Stimulated activated CD4-positive, alpha-beta T cell treated with anti-CD3 and anti-CD28 coated beads, TNF-alpha, amount 100 ng/mL, for 4 hours (primary cell): ENCODE measurements at regions not wholly inside any gene's neighbourhood (a gene's known extent, or its start where the extent isn't known, plus 50 kb on each side); places are given as distances from the start of the nearest gene placed in this dataset.
"Not testable (repeated sequence)": the region's sequence is repeated elsewhere in the genome, so short reads cannot be mapped to it uniquely, and the experiment has no call there.

ENCODE experiments used
- DNase-seq, 3 experiments: peaks; one replicate each; pipeline ENCODE4 v3.0.0-alpha.2; 2020; ENCODE audit warnings: low read depth in 3 of 3

DNA sequence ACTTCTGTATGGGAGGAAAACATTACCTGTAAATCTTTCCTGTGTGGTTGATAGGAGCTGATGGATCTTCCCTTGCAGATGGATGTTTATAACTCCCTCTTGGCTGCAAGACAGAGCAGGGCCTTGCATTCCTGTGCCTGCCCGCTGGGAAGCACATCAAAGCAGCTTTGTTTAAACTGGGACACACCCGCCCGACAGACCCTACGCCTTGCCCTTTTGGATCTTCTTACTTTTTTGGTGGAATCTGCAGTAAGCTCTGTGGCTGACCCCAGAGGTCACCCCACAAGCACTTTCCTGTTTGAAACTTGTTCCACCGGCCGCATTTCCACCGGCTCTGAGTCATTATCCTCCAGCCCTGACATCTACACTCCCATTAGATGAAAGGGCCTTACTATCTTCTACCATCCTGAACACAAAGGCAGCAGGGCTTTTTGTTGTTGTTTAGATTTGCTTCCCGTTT is 244.1 kb upstream of the STT3B start:
- no peak for DNase-seq

DNA sequence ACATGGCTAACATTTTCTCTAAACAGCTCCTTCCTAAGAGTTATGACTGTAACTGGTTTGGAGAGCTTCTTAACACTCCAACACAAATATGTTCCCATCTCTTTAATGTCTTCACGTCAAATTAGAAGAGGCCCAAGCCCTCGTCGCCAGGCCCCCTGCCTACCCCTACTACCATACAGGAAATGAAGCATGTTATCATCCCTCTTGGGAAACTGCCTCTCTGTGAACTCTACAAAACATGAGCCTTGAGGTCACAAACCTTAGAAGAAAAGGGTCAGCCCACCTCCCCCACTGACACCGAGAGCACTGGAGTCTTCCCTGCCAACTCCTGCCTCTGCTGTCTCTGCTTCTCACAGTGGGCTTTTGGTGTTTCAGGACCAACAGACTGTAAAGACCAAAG is 243.1 kb upstream of the STT3B start:
- DNase-seq, result no peak

GRCh38 chr3:31290046-31290445 is 242.7 kb upstream of the STT3B start:
- DNase-seq, result no peak

DNA sequence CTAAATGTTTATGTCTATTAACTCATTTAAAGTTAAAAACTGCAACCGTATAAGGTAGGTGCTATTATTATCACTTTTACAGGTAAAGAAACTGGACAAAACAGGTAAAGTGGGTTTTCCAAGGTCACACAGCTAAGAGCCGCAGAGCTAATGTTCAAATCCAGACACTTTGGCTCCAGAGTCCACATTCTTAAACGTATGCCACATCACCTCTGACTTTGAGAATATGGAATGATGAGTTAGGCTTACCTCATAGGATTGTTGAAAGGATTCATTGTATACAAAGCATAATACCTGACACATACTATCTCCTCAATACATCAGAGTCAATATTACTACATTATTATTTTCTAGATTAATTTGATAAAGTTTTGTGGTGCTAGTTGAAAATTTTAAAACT is 240.9 kb upstream of the STT3B start:
- DNase-seq, result no peak

DNA sequence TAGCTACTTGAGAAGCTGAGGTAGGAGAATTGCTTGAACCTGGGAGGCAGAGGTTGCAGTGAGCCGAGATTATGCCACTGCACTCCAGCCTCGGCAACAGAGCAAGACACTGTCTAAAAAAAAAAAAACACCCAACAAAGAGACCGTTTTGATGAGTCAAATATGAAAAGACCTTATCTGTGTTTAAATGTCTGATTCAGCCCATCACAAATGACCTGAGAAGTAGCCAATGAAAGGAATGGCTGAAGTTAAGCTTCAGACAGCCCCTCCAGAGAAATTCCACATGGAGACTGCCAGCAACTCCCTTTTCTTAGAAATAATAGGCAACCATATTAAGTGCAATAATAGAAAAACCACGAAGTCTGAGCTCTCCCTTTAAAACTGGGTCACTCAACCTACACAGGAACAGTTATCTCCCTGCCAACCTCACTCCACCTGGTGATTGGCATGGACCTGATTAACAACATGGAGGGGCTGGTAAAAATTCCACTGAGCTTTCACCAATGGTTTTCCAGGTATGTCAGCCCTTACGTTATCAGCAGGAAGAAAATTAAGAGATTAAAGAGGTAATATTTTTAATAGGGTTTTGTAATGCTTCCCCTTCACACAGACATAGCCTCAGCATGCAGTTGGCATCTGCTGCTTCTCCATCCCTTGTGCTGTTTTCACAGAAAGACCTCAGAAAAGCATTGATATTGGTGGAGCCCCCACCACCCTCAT is 238.1 kb upstream of the STT3B start:
- DNase-seq, result no peak

DNA sequence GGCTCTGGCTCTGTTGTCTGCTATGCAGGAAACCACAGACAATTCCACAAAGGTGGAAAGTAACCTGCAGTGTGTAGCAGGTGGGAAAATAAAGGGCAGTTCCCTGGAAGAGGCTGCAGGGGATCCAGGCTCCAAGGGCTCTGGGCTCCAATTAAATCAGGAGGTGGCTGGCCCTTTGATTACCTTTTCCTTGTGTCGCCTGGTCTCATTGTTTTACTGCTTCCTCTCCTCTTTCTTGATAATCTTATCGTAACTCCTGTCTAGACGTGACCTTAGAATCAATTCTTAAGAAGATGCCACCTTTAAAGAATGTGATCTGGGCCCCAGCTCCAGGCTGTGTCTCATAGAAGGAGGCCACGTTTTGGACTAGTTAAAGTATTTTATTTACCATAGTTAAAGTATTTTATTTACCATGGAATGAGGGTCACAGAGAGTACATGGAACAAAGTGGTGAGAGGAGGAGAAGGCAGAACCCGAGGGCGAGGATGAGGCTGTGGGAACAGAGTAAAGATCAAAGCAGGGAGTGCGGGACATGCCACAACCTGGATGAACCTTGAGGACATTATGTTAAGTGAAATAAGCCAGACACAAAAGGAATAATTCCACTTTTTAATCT is 237.5 kb upstream of the STT3B start:
- no peak for DNase-seq

GRCh38 chr3:31297726-31298298 is 234.9 kb upstream of the STT3B start:
- DNase-seq, result no peak

DNA sequence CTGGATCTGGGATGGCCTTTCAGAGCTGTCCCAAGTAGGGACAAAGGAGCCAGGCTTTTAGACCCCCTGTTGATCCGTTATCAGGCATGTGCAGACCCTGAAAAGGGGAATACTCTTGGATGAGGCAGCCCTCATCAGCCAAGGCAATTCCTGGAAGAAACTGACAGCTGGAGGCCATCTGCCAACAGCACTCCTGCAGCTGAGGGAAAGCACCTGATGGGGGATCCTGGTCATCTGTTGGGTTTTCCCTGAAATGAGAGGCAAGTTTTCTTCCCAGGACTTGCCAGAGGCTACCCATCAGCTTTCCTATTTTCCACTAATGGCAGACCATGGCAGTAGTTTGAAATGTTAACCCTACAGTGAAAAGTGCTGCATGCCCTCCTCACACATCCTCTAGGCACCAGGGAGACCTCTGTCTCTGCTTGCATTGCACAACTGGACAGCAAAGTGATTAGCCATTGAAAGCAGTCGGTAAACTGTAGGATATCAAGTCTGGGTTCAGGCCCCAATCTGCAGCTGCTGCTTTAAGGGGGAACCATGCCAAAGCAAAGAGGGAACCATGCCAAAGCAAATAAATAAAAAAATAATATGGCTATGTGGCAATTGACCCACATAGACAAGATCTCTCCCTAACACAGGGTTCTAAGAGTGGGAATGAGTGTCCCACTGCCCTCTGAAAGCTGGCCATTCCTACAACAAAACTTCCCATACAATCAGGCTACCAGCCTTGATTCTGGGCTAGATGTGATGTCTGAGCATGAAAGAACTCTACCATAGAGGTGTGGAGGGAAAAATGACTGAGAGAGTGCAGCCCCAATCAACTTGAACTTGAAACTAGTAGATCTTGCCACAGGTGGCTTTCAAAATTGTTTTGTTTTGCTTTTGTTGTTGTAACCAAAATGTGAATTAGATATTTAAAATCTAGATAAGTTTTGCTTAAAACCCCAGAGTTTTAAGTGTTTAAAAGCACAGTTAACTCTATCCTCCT is 232.0 kb upstream of the STT3B start:
- no peak for DNase-seq

DNA sequence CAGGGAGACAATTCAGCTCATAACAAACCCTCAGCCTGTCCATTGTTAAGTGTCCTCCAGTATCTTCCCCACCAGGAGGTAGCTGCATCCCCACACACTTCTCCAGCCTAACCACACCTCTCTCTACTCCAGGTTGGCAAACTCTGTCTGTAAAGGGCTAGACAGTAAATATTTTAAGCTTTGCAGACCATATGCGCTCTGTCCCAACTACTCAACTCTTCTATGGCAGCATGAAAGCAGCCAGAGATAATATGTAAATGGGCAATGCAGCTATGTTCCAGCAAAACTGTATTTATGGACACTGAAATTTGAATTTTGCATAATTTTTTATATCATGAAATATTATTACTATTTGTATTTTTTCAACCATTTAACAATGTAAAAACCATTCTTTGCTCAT is 230.4 kb upstream of the STT3B start:
- DNase-seq, result no peak

GRCh38 chr3:31305340-31305739 is 227.4 kb upstream of the STT3B start:
- no peak for DNase-seq

DNA sequence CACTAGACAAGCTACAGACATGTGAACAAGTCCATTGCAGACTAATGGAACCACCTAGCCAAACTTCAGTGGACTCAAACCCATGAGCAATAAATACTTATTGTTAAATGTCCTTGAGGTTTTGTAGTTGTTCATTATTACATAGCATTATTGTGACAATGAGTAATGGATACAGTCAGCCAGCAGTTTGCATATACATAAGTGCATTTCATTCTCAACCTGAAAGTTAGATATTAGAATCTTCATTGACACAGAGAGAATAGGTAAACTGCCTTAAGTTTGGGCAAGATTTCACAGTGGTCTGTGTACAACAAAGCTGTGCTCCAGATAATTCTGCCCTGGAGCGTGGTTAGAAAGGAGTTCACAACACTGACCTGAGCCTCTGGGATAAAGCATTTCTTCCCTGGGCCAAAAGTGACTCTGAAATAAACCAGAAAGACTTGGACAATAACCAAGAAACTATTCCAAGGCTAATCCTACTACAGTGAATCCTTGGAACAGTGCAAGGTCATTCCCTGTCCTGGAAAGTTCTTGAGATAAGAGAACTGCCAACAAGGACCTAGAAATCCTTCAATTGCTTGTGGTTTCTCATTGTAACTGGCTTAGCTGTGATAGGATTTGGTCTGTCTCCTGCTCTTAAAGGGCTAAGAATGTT is 225.5 kb upstream of the STT3B start:
- DNase-seq, result no peak

DNA sequence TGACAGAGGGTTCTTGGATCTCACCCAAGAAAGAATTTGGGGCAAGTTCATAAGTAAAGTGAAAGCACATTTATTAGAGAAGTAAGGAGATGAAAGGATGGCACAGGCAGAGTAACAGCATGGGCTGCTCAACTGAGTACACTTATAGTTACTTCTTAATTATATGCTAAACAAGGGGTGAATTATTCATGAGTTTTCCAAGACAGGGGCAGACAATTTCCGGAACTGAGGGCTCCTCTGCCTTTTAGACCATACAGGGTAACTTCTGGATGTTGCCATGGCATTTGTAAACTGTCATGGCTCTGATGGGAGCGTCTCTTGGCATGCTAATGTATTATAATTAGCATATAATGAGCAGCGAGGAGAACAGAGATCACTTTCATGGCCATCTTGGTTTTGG is 221.2 kb upstream of the STT3B start:
- no peak for DNase-seq

DNA sequence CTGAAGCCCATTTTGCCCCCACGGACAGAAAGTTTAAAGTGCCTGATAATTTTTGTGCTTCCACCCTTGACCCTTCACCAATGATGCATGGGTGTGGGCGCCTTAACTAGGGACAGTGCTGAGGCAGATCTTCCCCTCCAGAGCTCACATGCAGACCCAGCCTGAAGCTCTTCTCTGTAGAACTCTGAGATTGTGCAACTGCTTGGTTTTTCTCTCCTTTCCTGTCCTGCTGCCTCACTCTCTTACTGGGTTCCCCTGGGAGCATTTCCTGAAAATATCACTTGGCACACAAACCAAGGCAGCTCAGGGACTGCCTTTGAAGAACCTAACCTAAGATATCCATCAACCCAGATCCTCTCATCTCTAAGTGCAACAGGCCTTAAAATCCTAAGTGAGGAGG is 220.3 kb upstream of the STT3B start:
- DNase-seq, result no peak

DNA sequence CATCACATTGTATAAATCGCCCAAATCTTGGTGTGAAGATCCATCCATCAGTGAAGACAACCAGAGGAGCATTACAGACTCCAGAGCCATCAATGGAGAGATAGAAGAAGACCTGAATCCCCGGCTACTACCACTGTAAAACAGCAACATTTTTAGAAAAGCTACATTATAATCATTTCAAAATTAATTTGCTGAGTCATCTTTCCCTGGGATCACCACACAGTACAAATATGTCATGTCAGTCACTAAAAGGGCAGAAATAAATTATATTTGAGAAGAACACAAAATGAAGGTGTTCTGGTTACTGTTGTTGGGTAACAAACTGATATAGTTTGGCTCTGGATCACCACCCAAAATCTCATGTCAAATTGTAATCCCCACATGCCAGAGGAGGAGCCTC is 218.5 kb upstream of the STT3B start:
- no peak for DNase-seq

GRCh38 chr3:31319332-31319731 is 213.4 kb upstream of the STT3B start:
- DNase-seq, result no peak

DNA sequence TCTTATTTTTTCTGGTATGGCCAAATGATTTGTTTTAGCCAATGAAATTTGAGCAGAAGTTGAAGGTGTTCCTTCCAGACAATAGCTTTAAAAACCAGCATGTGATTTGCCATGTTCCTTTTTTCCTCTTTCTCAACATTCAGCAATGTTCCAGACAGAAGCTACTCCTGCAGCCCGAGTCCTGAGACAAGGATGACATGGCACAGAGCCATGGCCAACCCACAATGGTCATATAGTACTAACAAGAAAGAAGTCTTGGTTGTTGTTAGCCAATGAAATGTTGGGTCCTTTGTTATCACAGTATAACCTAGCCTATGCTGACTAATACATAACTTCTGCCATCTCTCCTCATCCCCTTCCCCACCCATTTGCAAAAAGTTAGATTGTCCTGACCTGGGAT is 211.1 kb upstream of the STT3B start:
- no peak for DNase-seq

DNA sequence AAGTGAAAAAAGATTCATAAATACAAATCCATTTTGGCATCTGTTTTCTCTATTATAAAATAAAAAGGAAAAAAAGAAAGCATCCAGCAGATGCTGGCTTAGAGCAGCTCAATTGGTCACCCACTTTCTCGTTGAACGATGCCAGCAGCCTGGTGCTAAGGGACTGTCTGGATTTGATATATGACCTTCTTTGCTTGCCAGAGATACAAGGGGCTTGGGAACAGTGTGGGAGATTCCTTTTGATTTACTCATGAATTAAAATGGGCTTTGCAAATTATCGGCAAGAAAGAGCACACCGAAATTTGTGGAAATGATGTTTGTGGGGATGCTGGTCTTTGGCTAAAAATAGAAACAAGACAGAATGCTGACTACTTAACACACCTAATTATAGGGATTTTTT is 210.3 kb upstream of the STT3B start:
- DNase-seq, result no peak

DNA sequence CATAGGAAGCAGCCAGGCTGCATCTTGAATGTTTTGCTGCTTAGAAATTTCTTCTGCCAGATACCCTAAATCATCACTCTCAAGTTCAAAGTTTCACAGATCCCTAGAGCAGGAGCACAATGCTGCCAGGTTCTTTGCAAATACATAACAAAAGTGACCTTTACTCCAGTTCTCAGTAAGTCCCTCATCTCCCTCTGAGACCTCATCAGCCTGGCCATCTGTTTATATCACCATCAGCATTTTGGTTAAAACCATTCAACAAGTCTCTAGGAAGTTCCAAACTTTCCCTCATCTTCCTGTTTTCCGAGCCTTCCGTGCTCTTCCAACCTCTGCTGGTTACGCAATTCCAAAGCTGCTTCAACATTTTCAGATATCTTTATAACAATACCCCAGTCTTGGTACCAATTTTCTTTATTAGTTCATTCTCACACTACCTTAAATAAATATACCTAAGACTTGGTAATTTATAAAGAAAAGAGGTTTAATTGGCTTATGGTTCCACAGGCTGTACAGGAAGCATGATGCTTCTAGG is 204.8 kb upstream of the STT3B start:
- DNase-seq, result not testable (repeated sequence)

- no peak for DNase-seq
Observed at GRCh38 chr3:31331278-31331677, 201.4 kb upstream of the STT3B start.

DNA sequence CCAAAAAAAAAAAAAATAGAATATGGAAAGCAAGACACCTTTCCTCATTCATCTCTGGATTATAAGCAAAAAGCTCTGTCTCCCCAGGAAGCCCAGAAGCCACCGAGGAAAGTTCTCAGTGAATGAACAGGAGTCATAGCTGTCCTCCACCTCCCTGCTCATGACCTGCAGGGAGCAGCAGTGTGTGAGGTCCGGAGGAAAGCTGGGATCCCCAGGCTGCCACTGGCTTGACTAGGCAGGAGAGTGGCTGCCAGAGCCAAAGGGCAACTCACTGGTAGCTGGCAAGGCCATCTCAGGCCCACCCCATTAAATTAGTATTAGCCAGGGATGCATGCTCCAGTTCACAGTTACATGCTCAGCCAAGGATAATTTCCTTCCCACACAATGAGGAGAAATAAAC is 191.6 kb upstream of the STT3B start:
- DNase-seq, result no peak

GRCh38 chr3:31343075-31343474 is 189.7 kb upstream of the STT3B start:
- DNase-seq, result no peak
